SK-N-SH (cell line): ENCODE measurements at regions not wholly inside any gene's neighbourhood (a gene's known extent, or its start where the extent isn't known, plus 50 kb on each side); places are given as distances from the start of the nearest gene placed in this dataset.

ENCODE experiments used
- CTCF ChIA-PET: fragments of 300-600, 350-600 bp; formaldehyde crosslinking; extraction: SDS; loops from one replicate; lab custom pipeline; 2021; lab: Yijun Ruan, JAX
- POLR2A ChIA-PET: fragments of 350-600 bp; sonication (Branson Sonifier 250); formaldehyde crosslinking; extraction: SDS; loops from one replicate; lab custom pipeline; 2020; ENCODE audit warnings: antibody characterized with exemption, inconsistent platforms; lab: Yijun Ruan, JAX
- DNase-seq: peaks from one replicate; pipeline ENCODE4 v3.0.0; 2012
- H2AFZ ChIP-seq: fragments of 200-600 bp; sonication (generic); 2 replicates; pipeline ENCODE4 v1.8.1; 2016; ENCODE audit warnings: antibody characterized with exemption, mild to moderate bottlenecking, low read depth
- H3F3A ChIP-seq: fragments of 200-600 bp; sonication (generic); replicated peaks from 2 replicates; pipeline ENCODE3; 2016; ENCODE audit warnings: antibody characterized with exemption, mild to moderate bottlenecking; ENCODE audit not compliant: insufficient read depth
- H3K27ac ChIP-seq, 2 experiments: fragments of 200-500 bp in 1 of 2; fragments of 200-600 bp in 1 of 2; sonication (Bioruptor generic) in 1 of 2; sonication (generic), shearing (Covaris generic) in 1 of 2; 2 replicates each; pipeline versions ENCODE4 v1.5.1 to v1.6.1; 2014 to 2016; ENCODE audit warnings: low read depth in 2 of 2, inconsistent platforms in 1 of 2, low read length in 1 of 2, mild to moderate bottlenecking in 1 of 2, mixed read lengths in 1 of 2
- H3K27me3 ChIP-seq: fragments of 200-600 bp; sonication (generic), shearing (Covaris generic); 2 replicates; pipeline ENCODE4 v1.6.1; 2016; ENCODE audit warnings: mixed run types; ENCODE audit not compliant: insufficient read depth
- H3K36me3 ChIP-seq, 2 experiments: fragments of 200-500 bp in 1 of 2; fragments of 200-600 bp in 1 of 2; sonication (Bioruptor generic) in 1 of 2; sonication (generic) in 1 of 2; replicated peaks in 1 of 2; 2 replicates each; pipeline versions ENCODE3 to v1.5.1; 2014 to 2016; ENCODE audit warnings: low read length in 1 of 2, mild to moderate bottlenecking in 1 of 2; ENCODE audit not compliant: insufficient read depth in 2 of 2, control insufficient read depth in 1 of 2
- H3K4me1 ChIP-seq, 2 experiments: fragments of 200-500 bp in 1 of 2; fragments of 200-600 bp in 1 of 2; sonication (Bioruptor generic) in 1 of 2; sonication (generic), shearing (Covaris generic) in 1 of 2; 2 replicates each; pipeline versions ENCODE4 v1.5.1 to v1.6.1; 2014 to 2016; ENCODE audit warnings: low read depth in 1 of 2, low read length in 1 of 2, mixed run types in 1 of 2; ENCODE audit not compliant: insufficient read depth in 2 of 2, control insufficient read depth in 1 of 2
- H3K4me2 ChIP-seq: fragments of 200-600 bp; sonication (generic), shearing (Covaris generic); 2 replicates; pipeline ENCODE4 v1.6.1; 2017; ENCODE audit warnings: mixed run types
- H3K4me3 ChIP-seq, 2 experiments: fragments of 200-500 bp in 1 of 2; fragments of 200-600 bp in 1 of 2; sonication (Bioruptor generic) in 1 of 2; sonication (generic), shearing (Covaris generic) in 1 of 2; 2 replicates each; pipeline versions ENCODE4 v1.5.1 to v1.8.1; 2014 to 2016; ENCODE audit warnings: low read depth in 2 of 2, inconsistent platforms in 1 of 2, low read length in 1 of 2, mild to moderate bottlenecking in 1 of 2, mixed read lengths in 1 of 2, moderate library complexity in 1 of 2
- H3K79me2 ChIP-seq: fragments of 200-600 bp; sonication (generic); 2 replicates; pipeline ENCODE4 v1.8.1; 2017; ENCODE audit warnings: mild to moderate bottlenecking; ENCODE audit not compliant: insufficient read depth
- H3K9ac ChIP-seq: fragments of 200-600 bp; sonication (generic); 2 replicates; pipeline ENCODE4 v1.6.1; 2017; ENCODE audit warnings: mixed run types
- H3K9me2 ChIP-seq: fragments of 200-600 bp; sonication (generic); 2 replicates; pipeline ENCODE4 v1.6.1; 2017; ENCODE audit warnings: mixed run types
- H3K9me3 ChIP-seq: fragments of 200-600 bp; sonication (generic); 2 replicates; pipeline ENCODE4 v1.6.1; 2017; ENCODE audit warnings: mixed run types, mild to moderate bottlenecking, moderate library complexity
- H4K20me1 ChIP-seq: fragments of 200-600 bp; sonication (generic); 2 replicates; pipeline ENCODE4 v1.6.1; 2017; ENCODE audit warnings: mild to moderate bottlenecking, mixed run types; ENCODE audit not compliant: insufficient read depth
- CHD2 ChIP-seq: fragments of 150-350 bp; IDR thresholded peaks from 2 replicates; pipeline ENCODE4 v1.6.1; 2018; ENCODE audit warnings: low read length; ENCODE audit not compliant: partially characterized antibody
- CTCF ChIP-seq: fragments of 200-600 bp; sonication (generic); IDR thresholded peaks from 2 replicates; pipeline ENCODE4 v1.6.1; 2017; ENCODE audit warnings: antibody characterized with exemption, mild to moderate bottlenecking, moderate library complexity
- ELF1 ChIP-seq: IDR thresholded peaks from 2 replicates; pipeline ENCODE4 v1.4.0; 2012
- FOXJ3 ChIP-seq: sonication (generic); formaldehyde crosslinking; IDR thresholded peaks from 2 replicates; pipeline ENCODE4 v1.5.1; 2020; ENCODE audit warnings: mild to moderate bottlenecking, missing genetic modification reagents
- GABPA ChIP-seq: IDR thresholded peaks from 2 replicates; pipeline ENCODE4 v1.4.0; 2012; ENCODE audit warnings: low read depth, mild to moderate bottlenecking
- IRF3 ChIP-seq: fragments of 150-350 bp; IDR thresholded peaks from 2 replicates; pipeline ENCODE4 v1.6.1; 2016; ENCODE audit warnings: mild to moderate bottlenecking, low read depth, low read length
- JUND ChIP-seq: IDR thresholded peaks from 2 replicates; pipeline ENCODE4 v1.4.0; 2012
- MAX ChIP-seq: IDR thresholded peaks from 2 replicates; pipeline ENCODE4 v1.4.0; 2012; ENCODE audit warnings: low read depth
- MEF2A ChIP-seq: IDR thresholded peaks from 2 replicates; pipeline ENCODE4 v1.4.0; 2012; ENCODE audit warnings: low read depth, borderline replicate concordance
- MXI1 ChIP-seq: IDR thresholded peaks from 2 replicates; pipeline ENCODE4 v1.6.1; 2012; ENCODE audit warnings: mild to moderate bottlenecking, low read depth, low read length, improper control_type of control experiment
- RXRA ChIP-seq: IDR thresholded peaks from 2 replicates; pipeline ENCODE4 v1.4.0; 2012; ENCODE audit warnings: low read depth, mild to moderate bottlenecking, borderline replicate concordance
- TAF1 ChIP-seq: IDR thresholded peaks from 2 replicates; pipeline ENCODE4 v1.6.1; 2012; ENCODE audit warnings: low read depth, mild to moderate bottlenecking, low read length, moderate library complexity, borderline replicate concordance
- TEAD4 ChIP-seq: IDR thresholded peaks from 2 replicates; pipeline ENCODE4 v1.4.0; 2012; ENCODE audit warnings: mild to moderate bottlenecking, borderline replicate concordance; ENCODE audit not compliant: insufficient read depth
- USF2 ChIP-seq: fragments of 150-350 bp; IDR thresholded peaks from 2 replicates; pipeline ENCODE4 v1.6.1; 2017; ENCODE audit warnings: antibody characterized with exemption, low read length, low read depth, borderline replicate concordance
- YY1 ChIP-seq: IDR thresholded peaks from 2 replicates; pipeline ENCODE4 v1.4.0; 2012; ENCODE audit warnings: low read depth, mild to moderate bottlenecking
- WGBS: methylation state at CpG from one replicate; pipeline ENCODE4 v1.1.6; 2017; ENCODE audit warnings: low lambda C conversion rate; 5-methylcytosine and 5-hydroxymethylcytosine counted together

GRCh38 chr2:19550750-19551149 lies 192.3 kb upstream of the OSR1 start:
- no peak for DNase-seq
- POLR2A ChIA-PET = no interaction called here

GRCh38 chr2:19549821-19550220 lies 191.4 kb upstream of the OSR1 start:
- no peak overlapping the region for H3K4me3 ChIP-seq
- no peaks in the 10 kb centered on the region for H3K9me3 ChIP-seq
- no peaks in the 10 kb centered on the region for H3K4me1 ChIP-seq
- CTCF ChIA-PET = no interaction called here
- H3K9me2 ChIP-seq = no peaks in the 10 kb centered on the region
- H3K9ac ChIP-seq = no peak overlapping the region
- no peak overlapping the region for H3K4me2 ChIP-seq
- 10% methylated on average over 1 of the region's 1 CpG for WGBS
- POLR2A ChIA-PET = no interaction called here
- no peak for TF ChIP-seq USF2
- no peak for TF ChIP-seq IRF3
- no peak for TF ChIP-seq GABPA
- no peak for TF ChIP-seq TAF1
- no peak for TF ChIP-seq MEF2A
- H2AFZ ChIP-seq = no peak overlapping the region
- H3K27me3 ChIP-seq = peaks cover 45% of the 10 kb centered on the region; the same call in 1 of the 2 replicates
- DNase-seq = no peak
- no peaks in the 10 kb centered on the region for H3F3A ChIP-seq
- no peaks in the 10 kb centered on the region for H4K20me1 ChIP-seq
- no peaks in the 10 kb centered on the region for H3K79me2 ChIP-seq
- no peak overlapping the region for H3K27ac ChIP-seq
- no peaks in the 10 kb centered on the region for H3K36me3 ChIP-seq

More at GRCh38 chr2:19550750-19551149, 192.3 kb upstream of the OSR1 start:
- Histone ChIP-seq H3K9me2 (no peaks in the 10 kb centered on the region), H3K9me3 (no peaks in the 10 kb centered on the region), H3K9ac (no peak overlapping the region), H3K27ac (no peak overlapping the region), H3K79me2 (no peaks in the 10 kb centered on the region), H4K20me1 (no peaks in the 10 kb centered on the region), H3K4me2 (no peak overlapping the region), H3F3A (no peaks in the 10 kb centered on the region), H3K4me1 (no peaks in the 10 kb centered on the region), H2AFZ (no peak overlapping the region), H3K4me3 (no peak overlapping the region), H3K36me3 (no peaks in the 10 kb centered on the region), H3K27me3 (peaks cover 49% of the 10 kb centered on the region; the same call in 1 of the 2 replicates)
- no peak for TF ChIP-seq TAF1
- TF ChIP-seq CTCF = no peak
- TF ChIP-seq JUND = no peak
- TF ChIP-seq CHD2 = no peak
- TF ChIP-seq TEAD4 = no peak
- no peak for TF ChIP-seq ELF1
- no peak for TF ChIP-seq RXRA
- no peak for TF ChIP-seq MXI1
- TF ChIP-seq YY1 = no peak
- no peak for TF ChIP-seq MAX
- TF ChIP-seq FOXJ3 (CRISPR knock-in tag) = no peak
- 19% methylated on average over 9 of the region's 9 CpGs for WGBS
- CTCF ChIA-PET = interaction anchor here (0.8 to 1.7 kb wide), 2 partner anchors 9 to 13 kb away, joined by 4 read pairs; no protein-coding TSS in a partner anchor
